ENCODE measurements at regions not wholly inside any gene's neighbourhood (a gene's known extent, or its start where the extent isn't known, plus 50 kb on each side); places are given as distances from the start of the nearest gene placed in this dataset.
A peak's percentile ranks its signal among the peaks of the same experiment; 100 is the strongest.

GRCh38 chr11:13110929-13111812, 102.1 kb downstream of the RASSF10 start (continued):
- TF ChIP-seq CTCF (IDR thresholded peaks at IDR 0.05) (no peak), TAF1 (IDR thresholded peaks at IDR 0.05; ENCODE audit: borderline replicate concordance, low read depth, low read length) (peak; percentile 28; the same call in 1 of the 2 replicates), RXRA (IDR thresholded peaks at IDR 0.05; ENCODE audit: borderline replicate concordance, low read depth) (peak; percentile 33; the same call in 1 of the 2 replicates), SMC3 (IDR thresholded peaks at IDR 0.05; ENCODE audit: low read depth, low read length) (no peak), EP300 (IDR thresholded peaks at IDR 0.05; ENCODE audit: borderline replicate concordance in 1 of 2, low read depth in 1 of 2, low read length in 1 of 2) (peak; percentile 36 to 86; a peak in 3 of 4 replicates), POLR2AphosphoS5 (IDR thresholded peaks at IDR 0.05; ENCODE audit: low read depth, low read length) (0 out of 2 replicates have a peak, but pooled peaks have one; percentile 31), ELF1 (IDR thresholded peaks at IDR 0.05) (no peak), EZH2phosphoT487 (IDR thresholded peaks at IDR 0.05; ENCODE audit: borderline replicate concordance, low read depth) (no peak), NRF1 (IDR thresholded peaks at IDR 0.05; ENCODE audit: low read depth, low read length) (no peak), TEAD4 (IDR thresholded peaks at IDR 0.05; ENCODE audit: borderline replicate concordance, insufficient read depth) (no peak), USF1 (IDR thresholded peaks at IDR 0.05; ENCODE audit: borderline replicate concordance, low read depth) (no peak), GABPA (IDR thresholded peaks at IDR 0.05; ENCODE audit: low read depth) (no peak), RCOR1 (IDR thresholded peaks at IDR 0.05; ENCODE audit: low read length) (peak; percentile 74), GATA2 (CRISPR knock-in tag; IDR thresholded peaks at IDR 0.05) (peak; percentile 99), RFX5 (IDR thresholded peaks at IDR 0.05; ENCODE audit: low read length) (no peak), MAX (IDR thresholded peaks at IDR 0.05; ENCODE audit: low read depth) (peak; percentile 27; the same call in 1 of the 2 replicates), FOXJ3 (CRISPR knock-in tag; IDR thresholded peaks at IDR 0.05) (0 out of 2 replicates have a peak, but pooled peaks have one; percentile 43)
- TF ChIP-seq, protein P1, sequence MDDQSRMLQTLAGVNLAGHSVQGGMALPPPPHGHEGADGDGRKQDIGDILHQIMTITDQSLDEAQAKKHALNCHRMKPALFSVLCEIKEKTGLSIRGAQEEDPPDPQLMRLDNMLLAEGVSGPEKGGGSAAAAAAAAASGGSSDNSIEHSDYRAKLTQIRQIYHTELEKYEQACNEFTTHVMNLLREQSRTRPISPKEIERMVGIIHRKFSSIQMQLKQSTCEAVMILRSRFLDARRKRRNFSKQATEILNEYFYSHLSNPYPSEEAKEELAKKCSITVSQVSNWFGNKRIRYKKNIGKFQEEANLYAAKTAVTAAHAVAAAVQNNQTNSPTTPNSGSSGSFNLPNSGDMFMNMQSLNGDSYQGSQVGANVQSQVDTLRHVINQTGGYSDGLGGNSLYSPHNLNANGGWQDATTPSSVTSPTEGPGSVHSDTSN (IDR thresholded peaks at IDR 0.05), result peak; percentile 77
- TF ChIP-seq, protein P2, sequence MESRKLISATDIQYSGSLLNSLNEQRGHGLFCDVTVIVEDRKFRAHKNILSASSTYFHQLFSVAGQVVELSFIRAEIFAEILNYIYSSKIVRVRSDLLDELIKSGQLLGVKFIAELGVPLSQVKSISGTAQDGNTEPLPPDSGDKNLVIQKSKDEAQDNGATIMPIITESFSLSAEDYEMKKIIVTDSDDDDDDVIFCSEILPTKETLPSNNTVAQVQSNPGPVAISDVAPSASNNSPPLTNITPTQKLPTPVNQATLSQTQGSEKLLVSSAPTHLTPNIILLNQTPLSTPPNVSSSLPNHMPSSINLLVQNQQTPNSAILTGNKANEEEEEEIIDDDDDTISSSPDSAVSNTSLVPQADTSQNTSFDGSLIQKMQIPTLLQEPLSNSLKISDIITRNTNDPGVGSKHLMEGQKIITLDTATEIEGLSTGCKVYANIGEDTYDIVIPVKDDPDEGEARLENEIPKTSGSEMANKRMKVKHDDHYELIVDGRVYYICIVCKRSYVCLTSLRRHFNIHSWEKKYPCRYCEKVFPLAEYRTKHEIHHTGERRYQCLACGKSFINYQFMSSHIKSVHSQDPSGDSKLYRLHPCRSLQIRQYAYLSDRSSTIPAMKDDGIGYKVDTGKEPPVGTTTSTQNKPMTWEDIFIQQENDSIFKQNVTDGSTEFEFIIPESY (IDR thresholded peaks at IDR 0.05; ENCODE audit: borderline replicate concordance, low read depth), result no peak

Data from SK-N-SH (cell line).